Spinal cord (tissue), 9 donors: ENCODE measurements at regions not wholly inside any gene's neighbourhood (a gene's known extent, or its start where the extent isn't known, plus 50 kb on each side); places are given as distances from the start of the nearest gene placed in this dataset.

Experiments used
- DNase-seq, 6 donors: peaks; one replicate each; pipeline versions ENCODE4 v3.0.0 to v3.0.0-alpha.2; 2013 to 2015; ENCODE audit warnings: low spot score in 6 of 6, low read depth in 4 of 6
- H3K27ac ChIP-seq: one replicate; pipeline ENCODE4 v1.5.1; 2013; ENCODE audit warnings: low read depth, low read length, control low read depth
- H3K27me3 ChIP-seq: one replicate; pipeline ENCODE4 v1.6.1; 2013; ENCODE audit warnings: low read length; ENCODE audit not compliant: control insufficient read depth, insufficient read depth
- H3K36me3 ChIP-seq: one replicate; pipeline ENCODE4 v1.6.1; 2013; ENCODE audit warnings: low read length; ENCODE audit not compliant: control insufficient read depth, insufficient read depth
- H3K4me1 ChIP-seq: one replicate; pipeline ENCODE4 v1.6.1; 2013; ENCODE audit warnings: low read length; ENCODE audit not compliant: control insufficient read depth, insufficient read depth
- H3K4me3 ChIP-seq: one replicate; pipeline ENCODE4 v1.5.1; 2013; ENCODE audit warnings: low read depth, low read length, control low read depth
- H3K9me3 ChIP-seq: one replicate; pipeline ENCODE4 v1.6.1; 2013; ENCODE audit warnings: low read length; ENCODE audit not compliant: control insufficient read depth, insufficient read depth
- WGBS: methylation state at CpG from one replicate; pipeline ENCODE4 v1.1.5; 2013; ENCODE audit warnings: missing lambda C conversion rate; ENCODE audit not compliant: insufficient coverage; 5-methylcytosine and 5-hydroxymethylcytosine counted together
- donor health status: healthy.

DNA sequence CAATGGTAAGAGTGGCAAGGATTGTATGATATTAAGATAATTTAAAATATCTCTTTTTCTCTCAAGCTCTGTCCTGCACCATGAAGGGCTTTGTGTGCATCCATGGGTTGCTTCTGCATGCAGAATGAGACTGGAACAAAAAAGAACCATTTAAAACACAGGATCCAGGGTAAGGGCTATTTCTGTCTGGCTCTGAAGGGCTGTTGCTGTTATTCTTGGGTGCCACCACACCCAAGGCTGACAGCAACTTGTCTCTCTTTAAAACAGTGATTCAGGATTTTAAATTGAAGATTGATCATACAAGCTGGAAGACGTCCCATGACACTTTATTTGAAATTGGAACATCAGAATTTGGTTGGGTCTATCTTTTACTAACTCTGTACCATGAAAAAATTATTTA, 268.8 kb upstream of the CNTN3 start:
- Histone ChIP-seq H3K27me3 (no peaks in the 10 kb centered on the region), H3K4me3 (no peak overlapping the region), H3K27ac (no peak overlapping the region), H3K9me3 (no peaks in the 10 kb centered on the region), H3K4me1 (no peaks in the 10 kb centered on the region), H3K36me3 (no peaks in the 10 kb centered on the region)
- no peak for DNase-seq
- no CpG with 5 or more reads among the region's 1 CpG for WGBS

DNA sequence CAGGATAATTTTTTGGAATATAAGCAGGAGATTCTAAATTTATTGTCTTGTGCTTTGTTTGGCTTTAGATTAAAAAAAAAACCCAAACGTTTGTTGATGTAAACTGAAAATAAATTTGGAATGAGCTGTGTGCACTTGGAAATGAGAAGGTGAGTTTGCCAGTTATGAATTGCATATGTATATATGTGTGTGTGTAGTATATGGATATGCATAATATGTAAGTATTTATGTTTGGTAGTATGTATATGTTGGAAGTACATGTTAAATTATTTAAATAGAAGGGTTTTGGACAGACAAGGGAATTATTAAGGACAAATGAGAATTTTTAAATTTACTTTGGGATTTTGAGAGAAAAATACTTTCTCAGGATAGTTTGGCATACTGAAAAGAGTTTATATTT, 265.8 kb upstream of the CNTN3 start:
- no peaks in the 10 kb centered on the region for H3K9me3 ChIP-seq
- H3K36me3 ChIP-seq: no peaks in the 10 kb centered on the region
- 40% methylated on average over 1 of the region's 1 CpG for WGBS
- H3K4me1 ChIP-seq: no peaks in the 10 kb centered on the region
- no peak overlapping the region for H3K4me3 ChIP-seq
- DNase-seq: no peak
- H3K27me3 ChIP-seq: no peaks in the 10 kb centered on the region
- H3K27ac ChIP-seq: no peak overlapping the region

DNA sequence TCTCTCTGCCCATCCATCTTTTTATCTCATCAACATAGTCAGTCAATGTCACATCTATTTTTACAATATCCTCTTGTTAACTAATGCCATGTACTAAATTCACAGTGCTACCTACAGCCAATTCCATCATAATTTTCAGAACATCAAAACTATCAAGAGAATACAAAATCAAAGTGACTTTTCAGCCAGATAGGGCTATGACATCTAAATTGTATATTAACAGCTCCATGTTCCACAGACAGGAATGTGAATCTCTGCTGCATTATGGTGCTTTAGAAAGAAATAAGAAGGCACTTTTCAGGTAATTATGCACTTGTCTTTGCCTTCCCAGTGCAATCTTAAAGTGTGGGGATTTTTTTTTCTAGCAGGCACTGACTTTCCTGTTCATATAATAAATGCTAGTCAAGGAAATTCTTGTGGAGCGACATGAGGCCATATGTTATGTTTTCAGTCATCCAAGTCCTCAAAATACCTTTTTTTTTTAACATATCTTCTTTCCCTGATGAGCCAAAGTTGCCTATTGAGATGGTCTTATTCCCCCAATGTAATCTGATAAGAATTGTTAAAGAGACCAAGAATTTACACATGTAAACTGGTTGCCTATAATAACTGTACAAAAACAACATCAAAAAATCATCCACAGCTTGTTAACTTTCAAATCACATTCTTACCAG, 252.0 kb upstream of the CNTN3 start:
- H3K36me3 ChIP-seq: no peaks in the 10 kb centered on the region
- H3K4me1 ChIP-seq: no peaks in the 10 kb centered on the region
- no CpG with 5 or more reads among the region's 1 CpG for WGBS
- DNase-seq: peak in 1 of 6 donors; percentile 62
- H3K4me3 ChIP-seq: no peak overlapping the region
- H3K9me3 ChIP-seq: no peaks in the 10 kb centered on the region
- no peaks in the 10 kb centered on the region for H3K27me3 ChIP-seq
- H3K27ac ChIP-seq: no peak overlapping the region

DNA sequence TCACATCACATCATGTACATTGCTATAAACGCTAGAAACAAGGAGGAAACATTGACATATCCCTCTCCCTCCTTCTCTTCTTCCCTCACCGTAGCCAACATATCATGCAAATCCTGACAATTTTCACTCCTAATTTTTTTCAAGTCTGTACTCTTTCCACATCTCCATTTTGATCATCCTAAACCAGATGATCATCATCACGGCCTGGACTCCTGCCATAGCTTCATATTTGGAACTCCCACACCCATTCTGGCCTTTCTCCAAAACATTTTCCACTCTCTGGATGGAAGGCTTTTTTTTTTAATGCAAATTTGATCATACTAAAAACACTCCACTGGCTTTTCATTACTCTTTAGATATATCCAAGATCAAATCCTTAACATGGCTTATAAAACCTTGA, 248.0 kb upstream of the CNTN3 start:
- Histone ChIP-seq H3K27me3 (no peaks in the 10 kb centered on the region), H3K4me1 (no peaks in the 10 kb centered on the region), H3K9me3 (no peaks in the 10 kb centered on the region), H3K36me3 (no peaks in the 10 kb centered on the region), H3K27ac (no peak overlapping the region), H3K4me3 (no peak overlapping the region)
- WGBS: 87% methylated on average over 3 of the region's 3 CpGs
- DNase-seq: peak in 2 of 6 donors; percentile 75 to 94

DNA sequence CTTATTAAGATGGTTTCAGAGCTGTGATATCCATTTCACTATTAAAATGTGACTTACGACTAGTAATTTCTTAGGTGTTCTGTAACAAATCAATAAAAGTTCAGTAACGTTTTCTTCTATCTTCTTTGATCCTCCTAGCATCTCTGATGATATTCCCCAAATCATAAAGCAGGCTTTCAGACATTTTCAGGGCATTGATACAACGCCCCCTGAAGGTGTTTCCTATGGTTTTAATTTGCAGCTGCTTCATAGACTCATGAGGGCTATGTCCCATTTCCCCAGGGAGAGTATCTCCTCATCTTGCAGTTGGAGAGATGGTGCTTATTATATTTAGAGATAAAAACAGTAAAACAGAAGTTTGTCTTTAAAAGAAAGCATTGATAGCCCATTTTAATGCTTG, 246.8 kb upstream of the CNTN3 start:
- Histone ChIP-seq H3K4me1 (no peaks in the 10 kb centered on the region), H3K9me3 (no peaks in the 10 kb centered on the region), H3K27ac (no peak overlapping the region), H3K36me3 (no peaks in the 10 kb centered on the region), H3K4me3 (no peak overlapping the region), H3K27me3 (no peaks in the 10 kb centered on the region)
- WGBS: 63% methylated on average over 1 of the region's 3 CpGs
- no peak for DNase-seq

DNA sequence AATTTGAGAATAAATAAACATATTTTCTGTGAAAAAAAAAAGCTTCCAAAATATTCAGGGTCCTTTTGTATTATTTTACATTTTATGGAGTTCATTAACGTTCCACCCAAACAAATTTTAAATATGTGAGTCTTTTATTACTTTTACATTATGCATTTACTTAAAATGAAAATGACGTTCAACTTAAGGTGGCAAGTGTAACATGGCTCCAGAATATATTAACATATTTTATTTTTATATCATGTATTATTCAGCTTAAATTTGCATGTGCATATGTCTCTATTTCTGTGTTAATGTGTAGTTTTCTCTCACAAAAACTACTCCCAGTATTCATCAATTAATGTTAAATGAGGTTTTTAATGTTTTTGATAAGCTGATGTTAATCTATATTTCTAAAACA, 243.6 kb upstream of the CNTN3 start:
- no peak overlapping the region for H3K4me3 ChIP-seq
- H3K27me3 ChIP-seq: no peaks in the 10 kb centered on the region
- H3K27ac ChIP-seq: no peak overlapping the region
- H3K4me1 ChIP-seq: no peaks in the 10 kb centered on the region
- peak in 1 of 6 donors; percentile 15 for DNase-seq
- H3K36me3 ChIP-seq: no peaks in the 10 kb centered on the region
- no CpG with 5 or more reads among the region's 2 CpGs for whole genome bisulfite sequencing
- no peaks in the 10 kb centered on the region for H3K9me3 ChIP-seq

DNA sequence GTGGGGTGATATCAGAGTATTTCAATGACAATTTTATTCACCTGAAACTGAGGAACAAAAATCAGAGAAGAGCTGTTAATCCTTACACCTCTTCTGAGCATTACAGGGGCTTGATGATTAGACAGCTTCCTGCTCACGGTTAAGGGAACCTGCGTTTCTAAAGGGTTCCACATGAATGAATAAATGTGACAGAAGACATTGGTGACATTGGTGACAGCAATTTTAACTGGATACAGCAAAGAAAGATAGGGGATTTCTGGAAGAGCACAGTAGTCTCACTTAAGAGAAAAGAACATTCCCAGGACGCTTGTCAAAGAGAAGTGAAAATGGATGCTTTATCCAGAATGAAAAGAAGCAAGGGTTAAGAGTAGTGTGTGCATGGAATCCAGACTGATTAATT, 235.9 kb upstream of the CNTN3 start:
- H3K4me1 ChIP-seq: no peaks in the 10 kb centered on the region
- no peak overlapping the region for H3K4me3 ChIP-seq
- 69% methylated on average over 2 of the region's 3 CpGs for WGBS
- no peaks in the 10 kb centered on the region for H3K36me3 ChIP-seq
- DNase-seq: no peak
- no peak overlapping the region for H3K27ac ChIP-seq
- H3K9me3 ChIP-seq: no peaks in the 10 kb centered on the region
- H3K27me3 ChIP-seq: no peaks in the 10 kb centered on the region

DNA sequence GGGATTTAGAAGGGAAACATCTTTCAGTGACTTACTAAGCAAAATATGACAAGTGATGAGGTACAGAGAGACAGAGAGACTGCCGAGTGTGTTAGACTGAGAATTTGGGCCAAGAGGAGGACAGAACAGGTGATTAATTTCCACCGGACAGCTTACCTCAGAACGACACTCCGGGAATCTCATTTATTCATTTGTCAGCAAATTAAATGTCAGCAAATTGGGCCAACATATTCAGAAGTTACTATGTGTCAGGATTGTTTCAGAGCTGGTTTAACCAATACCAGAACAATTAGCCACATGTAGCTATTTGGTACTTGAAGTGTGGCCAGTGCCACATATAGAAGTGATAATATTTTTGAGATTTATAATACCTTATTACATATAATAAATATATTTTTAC, 232.6 kb upstream of the CNTN3 start:
- no peak overlapping the region for H3K27ac ChIP-seq
- no peaks in the 10 kb centered on the region for H3K4me1 ChIP-seq
- no peaks in the 10 kb centered on the region for H3K36me3 ChIP-seq
- 71% methylated on average over 1 of the region's 4 CpGs for WGBS
- no peaks in the 10 kb centered on the region for H3K9me3 ChIP-seq
- no peak overlapping the region for H3K4me3 ChIP-seq
- H3K27me3 ChIP-seq: no peaks in the 10 kb centered on the region
- no peak for DNase-seq

DNA sequence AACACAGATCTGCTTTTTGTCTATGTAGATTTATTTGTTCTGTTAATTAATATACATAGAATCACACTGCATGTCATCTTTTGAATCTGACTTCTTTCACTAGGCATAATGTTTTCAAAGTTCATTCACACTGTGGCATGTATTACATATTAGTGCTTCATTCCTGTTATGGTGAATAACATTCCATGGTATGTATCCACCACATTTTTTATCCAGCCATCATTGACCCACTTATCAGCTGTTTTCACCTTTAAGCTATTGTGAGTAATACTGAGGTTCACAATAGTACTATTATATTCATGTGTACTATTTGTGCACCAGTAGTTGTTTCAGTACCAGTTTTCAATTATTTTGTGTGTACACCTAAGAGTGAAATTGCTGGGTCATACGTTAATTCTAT, 230.6 kb upstream of the CNTN3 start:
- Histone ChIP-seq H3K27ac (no peak overlapping the region), H3K4me3 (no peak overlapping the region), H3K27me3 (no peaks in the 10 kb centered on the region), H3K9me3 (no peaks in the 10 kb centered on the region), H3K4me1 (no peaks in the 10 kb centered on the region), H3K36me3 (no peaks in the 10 kb centered on the region)
- WGBS: 80% methylated on average over 1 of the region's 1 CpG
- no peak for DNase-seq

DNA sequence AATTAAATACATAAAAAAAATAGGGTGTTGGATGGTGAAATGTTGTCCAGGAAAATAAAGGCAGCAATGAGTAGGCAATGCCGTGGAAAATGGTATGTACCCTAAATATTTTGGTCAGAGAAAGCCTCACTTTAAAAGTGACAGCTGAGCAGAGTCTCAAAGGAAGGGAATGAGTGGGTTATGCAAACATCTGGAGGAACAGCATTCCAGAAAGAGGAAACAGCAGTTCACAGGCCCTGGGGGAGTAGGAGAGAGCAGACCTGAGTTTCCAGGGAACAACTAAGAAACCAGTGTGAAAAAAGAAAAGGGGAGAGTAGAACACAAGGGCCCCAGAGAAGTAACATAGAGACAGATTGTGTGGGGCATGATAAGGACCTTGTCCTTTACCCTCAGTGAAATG, 230.0 kb upstream of the CNTN3 start:
- H3K4me3 ChIP-seq: no peak overlapping the region
- no peaks in the 10 kb centered on the region for H3K27me3 ChIP-seq
- WGBS: 88% methylated on average over 1 of the region's 1 CpG
- H3K4me1 ChIP-seq: no peaks in the 10 kb centered on the region
- no peaks in the 10 kb centered on the region for H3K9me3 ChIP-seq
- H3K36me3 ChIP-seq: no peaks in the 10 kb centered on the region
- no peak overlapping the region for H3K27ac ChIP-seq
- DNase-seq: no peak
